WI38 (cell line): ENCODE measurements at regions not wholly inside any gene's neighbourhood (a gene's known extent, or its start where the extent isn't known, plus 50 kb on each side); places are given as distances from the start of the nearest gene placed in this dataset.

Experiments
- H3K4me3 ChIP-seq: 2 replicates; pipeline ENCODE4 v1.5.1; 2011; ENCODE audit warnings: low read depth, mild to moderate bottlenecking, control low read depth, low read length
- CTCF ChIP-seq: IDR thresholded peaks from 2 replicates; pipeline ENCODE4 v1.5.1; 2012; ENCODE audit warnings: low read depth, mild to moderate bottlenecking, control low read depth, low read length

DNA sequence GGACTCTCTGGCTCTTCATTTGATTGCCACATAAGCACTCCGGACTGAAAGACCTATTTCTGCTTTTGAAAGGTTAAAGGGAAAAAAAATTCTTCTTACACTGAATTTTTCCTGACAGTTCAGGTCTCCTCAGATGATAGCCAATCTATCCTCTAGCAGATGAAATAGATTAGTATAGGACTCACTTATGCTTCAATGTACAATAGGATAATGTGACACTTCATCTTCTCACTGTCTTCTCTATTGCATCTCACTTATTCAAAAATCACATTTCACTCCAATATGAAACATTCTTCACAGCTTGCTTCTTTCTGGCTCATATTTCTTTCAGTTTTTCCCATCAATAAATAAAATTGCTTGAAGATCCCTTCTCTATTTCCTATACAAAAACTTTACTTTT, 860.9 kb upstream of the SLITRK6 start:
- no peak overlapping the region for H3K4me3 ChIP-seq
- TF ChIP-seq CTCF = no peak

GRCh38 chr13:86665842-86666241, 866.6 kb upstream of the SLITRK6 start:
- no peak for TF ChIP-seq CTCF

GRCh38 chr13:86673931-86674431, 874.8 kb upstream of the SLITRK6 start:
- no peak for TF ChIP-seq CTCF
- H3K4me3 ChIP-seq = no peak overlapping the region

More at GRCh38 chr13:86665842-86666241, 866.6 kb upstream of the SLITRK6 start:
- no peak overlapping the region for H3K4me3 ChIP-seq

- no peak for TF ChIP-seq CTCF
- peak overlapping the region; percentile 22 for H3K4me3 ChIP-seq
Observed at GRCh38 chr13:86681223-86681622, 882.0 kb upstream of the SLITRK6 start.

- no peak for TF ChIP-seq CTCF
- no peak overlapping the region for H3K4me3 ChIP-seq
Observed at GRCh38 chr13:86684402-86684801, 885.2 kb upstream of the SLITRK6 start.

DNA sequence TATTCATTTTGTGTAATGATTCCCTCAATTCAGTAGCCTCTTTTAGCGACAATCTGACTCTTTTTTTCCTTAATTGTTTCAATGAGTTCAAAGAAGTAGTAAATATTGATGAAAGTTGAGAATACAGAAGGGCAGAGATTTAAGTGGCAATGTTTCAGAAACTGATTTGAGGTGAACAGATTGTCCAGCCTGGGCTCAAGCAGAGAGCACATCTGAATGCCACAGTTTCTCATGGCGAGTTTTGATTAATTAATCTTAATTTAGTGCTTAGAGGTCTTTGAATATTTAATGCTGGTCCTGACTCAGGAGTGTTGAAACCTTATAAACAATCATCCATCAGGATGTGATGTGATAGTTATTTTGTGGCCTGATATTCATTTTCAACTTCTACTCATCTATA, 890.7 kb upstream of the SLITRK6 start:
- H3K4me3 ChIP-seq = no peak overlapping the region
- TF ChIP-seq CTCF = no peak

GRCh38 chr13:86692291-86692690, 893.1 kb upstream of the SLITRK6 start:
- no peak for TF ChIP-seq CTCF
- no peak overlapping the region for H3K4me3 ChIP-seq
